GM21515 (cell line): ENCODE measurements at regions not wholly inside any gene's neighbourhood (a gene's known extent, or its start where the extent isn't known, plus 50 kb on each side); places are given as distances from the start of the nearest gene placed in this dataset.
"Not testable (repeated sequence)": the region's sequence is repeated elsewhere in the genome, so short reads cannot be mapped to it uniquely, and the experiment has no call there.

Source experiments
- ATAC-seq: cut with Tn5 transposase; IDR thresholded peaks from one replicate; pipeline ENCODE4 v1.9.1; 2021; ENCODE audit not compliant: unreplicated experiment

DNA sequence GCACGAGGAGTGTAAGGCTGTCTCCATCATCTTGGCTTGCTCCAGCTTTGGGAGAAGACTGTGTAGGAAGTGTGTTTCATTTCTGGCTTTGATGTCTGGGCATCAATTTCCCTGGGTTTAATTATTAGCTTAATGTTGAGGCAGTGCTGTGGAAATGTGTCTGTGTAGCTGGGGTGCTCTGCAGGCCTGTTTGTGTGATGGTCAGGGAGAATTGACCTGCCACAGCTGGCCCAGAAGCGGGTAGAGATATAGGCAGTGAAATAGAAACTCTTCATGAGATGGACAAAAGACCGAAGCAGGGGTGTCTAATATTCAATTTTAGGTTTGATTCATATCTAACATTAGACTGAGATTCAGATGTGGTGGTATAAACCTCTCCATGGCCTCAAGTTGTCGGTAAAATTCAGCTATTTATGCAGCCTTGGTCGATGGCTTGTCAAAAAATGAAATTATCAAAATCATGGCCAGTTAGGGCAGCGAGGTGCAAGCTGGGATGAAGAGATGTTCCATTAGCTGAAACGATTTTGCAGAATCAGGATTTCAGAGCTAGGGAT, 95.3 kb upstream of the SNX9 start:
- no peak for ATAC-seq

DNA sequence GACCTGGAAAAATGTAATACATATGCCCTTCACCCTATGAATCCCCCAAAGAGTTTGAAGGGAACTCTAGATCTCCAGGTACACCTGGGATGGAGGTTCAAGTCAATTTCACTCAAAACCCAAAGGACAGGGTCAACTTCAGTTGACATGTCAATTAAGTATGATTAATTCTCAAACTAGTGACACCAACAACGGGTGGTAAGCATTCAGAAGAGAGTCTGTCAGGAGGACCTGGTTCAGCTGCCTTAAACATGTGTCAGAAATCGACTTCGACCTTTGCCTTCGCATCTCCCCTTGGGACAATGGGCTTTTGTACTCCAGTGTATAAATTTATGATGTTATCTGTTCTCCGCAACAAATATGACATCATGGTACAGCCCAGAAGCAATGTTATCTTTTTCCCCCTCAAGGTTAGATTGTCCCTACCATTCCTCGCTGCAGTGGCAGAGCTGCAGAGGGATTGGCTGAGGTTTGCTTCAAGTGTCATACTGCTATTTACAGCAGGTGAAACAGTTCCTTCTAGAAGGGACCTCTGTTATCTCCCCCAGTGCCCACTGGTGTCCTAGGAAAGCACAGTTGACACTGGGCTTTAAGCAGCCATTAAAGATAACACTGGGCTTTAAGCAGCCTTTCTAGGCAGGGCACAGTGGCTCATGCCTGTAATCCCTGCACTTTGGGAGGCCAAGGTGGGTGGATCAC, 94.7 kb upstream of the SNX9 start:
- ATAC-seq: no peak

DNA sequence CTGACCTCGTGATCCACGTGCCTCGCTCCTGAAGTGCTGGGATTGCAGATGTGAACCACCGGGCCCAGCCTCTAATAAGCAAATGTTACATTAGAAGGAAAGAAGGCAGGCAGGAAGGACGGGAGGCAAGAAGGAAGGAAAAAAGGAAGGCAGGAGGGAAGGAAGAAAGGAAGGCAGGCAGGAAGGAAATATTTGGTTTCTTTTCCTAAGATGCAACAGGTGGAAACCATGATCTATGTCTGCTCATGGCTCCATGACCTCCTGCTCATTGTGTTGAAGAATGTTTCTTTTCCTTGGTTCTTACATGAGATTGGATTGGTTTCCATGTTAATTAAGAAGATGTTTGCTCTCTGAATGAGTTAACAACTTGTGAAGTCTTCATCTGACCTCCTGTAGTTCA, 91.8 kb upstream of the SNX9 start:
- ATAC-seq: no peak

DNA sequence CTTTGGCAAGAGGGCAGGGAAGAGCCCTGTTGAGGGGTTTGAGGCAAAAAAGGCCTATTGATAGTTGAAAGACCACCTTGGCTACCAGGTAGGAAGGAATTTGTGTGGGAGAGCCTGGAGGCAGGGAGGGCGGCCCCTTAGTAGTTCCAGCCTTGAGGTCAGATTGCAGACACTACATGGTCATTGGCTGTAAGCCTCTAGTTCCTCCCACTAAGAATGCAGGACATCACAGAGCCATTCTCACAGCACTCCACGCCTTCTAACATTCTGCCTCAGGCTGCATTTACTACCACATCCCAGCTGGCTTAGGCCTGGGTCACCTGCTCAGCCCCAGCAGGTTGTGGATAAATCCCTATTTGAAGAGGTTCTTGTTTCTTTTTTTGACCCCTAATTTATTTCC, 91.0 kb upstream of the SNX9 start:
- ATAC-seq: no peak

DNA sequence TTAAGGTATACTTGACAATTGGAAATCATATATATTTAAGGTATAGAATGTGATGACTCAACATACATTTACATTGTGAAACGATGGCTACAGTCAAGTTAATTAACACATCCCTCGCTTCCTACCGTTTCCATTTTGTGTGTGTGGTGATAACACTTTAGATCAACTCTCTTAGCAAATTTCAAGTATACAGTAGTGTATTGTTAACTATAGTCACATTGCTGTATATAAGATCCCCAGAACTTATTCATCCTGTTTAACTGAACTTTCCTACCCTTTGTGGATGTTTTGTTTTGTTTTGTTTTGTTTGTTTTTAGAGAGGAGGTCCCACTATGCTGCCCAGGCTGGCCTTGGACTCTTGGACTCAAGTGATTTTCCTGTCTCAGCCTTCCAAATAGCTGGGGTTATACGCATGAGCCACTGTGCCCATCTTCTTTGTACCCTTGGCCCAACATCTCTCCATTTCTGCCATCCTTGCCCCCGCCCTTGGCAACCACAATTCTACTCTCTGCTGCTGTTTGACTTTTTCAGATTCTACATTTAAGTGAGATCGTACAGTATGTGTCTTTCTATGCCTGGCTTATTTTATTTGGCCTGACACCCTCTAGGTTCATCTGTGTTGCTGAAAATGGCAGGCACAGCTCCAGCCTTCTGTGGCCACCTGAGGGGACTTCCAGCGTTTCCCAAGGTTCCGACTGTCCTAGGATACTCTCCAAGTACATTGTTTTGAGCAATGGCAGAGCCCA, 90.5 kb upstream of the SNX9 start:
- ATAC-seq: no peak

DNA sequence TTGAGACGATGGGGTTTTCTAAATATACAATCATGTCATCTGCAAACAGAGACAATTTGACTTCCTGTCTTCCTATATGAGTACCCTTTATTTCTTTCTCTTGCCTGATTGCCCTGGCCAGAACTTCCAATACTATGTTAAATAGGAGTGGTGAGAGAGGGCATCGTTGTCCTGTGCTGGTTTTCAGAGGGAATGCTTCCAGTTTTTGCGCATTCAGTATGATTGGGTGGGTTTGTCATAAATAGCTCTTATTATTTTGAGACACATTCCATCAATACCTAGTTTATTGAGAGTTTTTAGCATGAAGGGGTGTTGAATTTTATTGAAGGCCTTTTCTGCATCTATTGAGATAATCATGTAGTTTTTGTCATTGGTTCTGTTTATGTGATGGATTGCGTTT, 86.5 kb upstream of the SNX9 start:
- ATAC-seq: not testable (repeated sequence)

DNA sequence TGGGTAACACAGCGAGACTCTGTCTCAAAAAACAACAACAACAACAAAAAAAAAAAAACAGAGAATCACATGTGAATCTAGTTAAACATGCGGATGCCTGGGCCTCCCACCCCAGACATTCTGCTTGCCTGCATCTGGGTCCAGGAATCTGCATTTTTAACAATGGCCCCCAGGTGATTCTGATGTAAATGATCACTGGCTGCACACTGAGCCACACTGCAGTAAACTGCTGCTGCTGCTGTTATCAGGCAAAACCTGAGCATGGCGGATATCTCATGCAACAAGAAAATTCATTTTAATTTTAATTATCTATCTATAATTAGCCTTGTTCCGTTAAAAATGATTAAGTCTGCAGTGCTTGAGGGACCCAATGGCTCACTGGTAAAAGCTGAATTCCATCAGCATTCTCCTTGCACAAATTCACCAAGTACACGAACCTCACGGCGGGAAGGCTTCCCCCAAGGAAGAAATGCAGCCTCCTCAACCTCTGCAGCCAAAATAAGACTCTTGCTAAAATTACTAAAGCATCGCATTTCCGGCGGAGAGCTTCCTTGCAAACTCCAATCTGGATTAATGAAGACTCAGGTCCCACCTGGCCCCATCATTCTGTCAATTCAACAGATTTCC, 81.6 kb upstream of the SNX9 start:
- no peak for ATAC-seq

DNA sequence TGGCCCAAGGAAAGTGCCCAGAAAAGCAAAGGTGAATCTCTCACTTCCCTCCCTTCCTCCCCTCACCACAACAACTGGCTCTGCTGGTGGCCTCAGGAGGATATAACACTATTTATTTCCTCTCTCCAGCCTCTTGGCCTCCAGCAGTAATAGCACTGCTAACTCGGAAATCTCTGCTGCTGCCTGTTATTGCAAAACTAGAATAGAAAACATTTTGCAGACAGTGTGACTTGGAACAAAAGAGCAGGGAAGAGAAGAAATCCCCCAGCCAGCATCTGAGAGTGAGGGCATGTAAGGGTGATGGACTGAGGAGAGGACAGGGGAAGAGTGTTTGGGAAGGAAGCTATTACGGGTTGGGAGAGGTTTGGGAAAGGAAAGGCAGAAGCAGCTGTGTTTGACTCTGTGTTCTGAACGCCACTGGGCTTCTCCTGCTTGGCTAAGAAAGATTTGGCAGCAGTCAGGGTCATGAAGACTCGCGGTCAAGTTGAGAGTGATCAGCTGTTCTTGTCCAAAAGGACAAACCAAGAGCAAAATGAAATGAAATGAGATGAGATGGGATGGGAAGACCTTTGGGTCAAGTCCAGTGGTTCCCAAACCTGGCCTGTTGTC, 81.0 kb upstream of the SNX9 start:
- no peak for ATAC-seq

DNA sequence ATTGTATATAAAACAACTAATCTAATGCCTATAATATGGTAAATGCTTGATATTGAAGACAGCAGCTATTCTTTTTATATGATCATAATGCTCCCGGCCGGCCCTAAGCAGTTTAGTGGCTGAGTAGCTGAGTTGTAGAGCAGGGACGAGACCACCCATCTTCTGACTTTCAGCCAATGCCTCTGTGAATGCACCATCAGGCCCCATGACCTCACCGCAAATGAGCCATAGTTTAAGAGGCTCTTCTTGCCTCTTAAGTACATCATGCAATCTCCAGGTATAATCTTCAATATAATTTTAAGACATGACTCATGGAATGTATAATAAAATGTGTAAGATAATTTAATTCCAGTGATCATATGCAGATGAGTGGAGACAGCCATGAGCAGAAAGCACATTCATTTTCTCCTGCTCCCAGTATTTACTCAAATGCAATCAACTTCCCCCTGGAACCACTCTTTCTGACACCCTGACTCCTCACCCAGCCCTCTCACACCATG, 78.9 kb upstream of the SNX9 start:
- no peak for ATAC-seq

DNA sequence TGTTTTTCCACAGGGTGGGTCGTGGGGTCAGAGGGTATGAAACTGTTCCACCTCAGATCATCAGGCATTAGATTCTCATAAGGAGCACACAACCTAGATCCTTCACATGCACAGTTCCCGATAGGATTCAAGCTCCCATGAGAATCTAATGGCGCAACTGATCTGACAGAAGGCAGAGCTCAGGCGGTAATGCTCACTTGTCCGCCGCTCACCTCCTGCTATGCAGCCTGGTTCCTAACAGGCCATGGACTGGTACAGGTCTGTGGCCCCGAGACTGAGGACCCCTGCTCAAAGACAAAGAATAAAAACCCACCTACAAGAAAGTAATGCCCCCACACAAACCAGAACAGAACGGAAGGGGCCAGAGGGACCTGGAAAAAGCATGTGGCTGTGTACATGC, 76.1 kb upstream of the SNX9 start:
- no peak for ATAC-seq

DNA sequence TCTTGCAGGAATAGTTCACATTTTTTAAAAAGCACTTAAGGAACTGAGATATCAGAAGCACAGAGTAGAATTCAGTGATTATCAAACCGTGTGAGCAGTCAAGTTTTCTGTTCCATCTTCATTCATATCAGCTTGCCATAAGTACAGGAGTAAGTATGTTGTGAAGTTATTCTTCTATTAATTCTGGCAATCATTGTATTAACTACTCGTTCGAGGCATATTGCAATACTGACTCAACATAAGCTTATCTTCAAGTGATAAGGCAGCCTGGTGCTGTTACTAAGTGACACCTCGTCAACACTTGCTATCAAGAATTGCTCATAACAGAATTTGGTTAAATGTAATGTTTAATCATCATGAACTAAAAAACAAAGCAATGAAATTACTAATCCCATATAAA, 75.7 kb upstream of the SNX9 start:
- no peak for ATAC-seq

DNA sequence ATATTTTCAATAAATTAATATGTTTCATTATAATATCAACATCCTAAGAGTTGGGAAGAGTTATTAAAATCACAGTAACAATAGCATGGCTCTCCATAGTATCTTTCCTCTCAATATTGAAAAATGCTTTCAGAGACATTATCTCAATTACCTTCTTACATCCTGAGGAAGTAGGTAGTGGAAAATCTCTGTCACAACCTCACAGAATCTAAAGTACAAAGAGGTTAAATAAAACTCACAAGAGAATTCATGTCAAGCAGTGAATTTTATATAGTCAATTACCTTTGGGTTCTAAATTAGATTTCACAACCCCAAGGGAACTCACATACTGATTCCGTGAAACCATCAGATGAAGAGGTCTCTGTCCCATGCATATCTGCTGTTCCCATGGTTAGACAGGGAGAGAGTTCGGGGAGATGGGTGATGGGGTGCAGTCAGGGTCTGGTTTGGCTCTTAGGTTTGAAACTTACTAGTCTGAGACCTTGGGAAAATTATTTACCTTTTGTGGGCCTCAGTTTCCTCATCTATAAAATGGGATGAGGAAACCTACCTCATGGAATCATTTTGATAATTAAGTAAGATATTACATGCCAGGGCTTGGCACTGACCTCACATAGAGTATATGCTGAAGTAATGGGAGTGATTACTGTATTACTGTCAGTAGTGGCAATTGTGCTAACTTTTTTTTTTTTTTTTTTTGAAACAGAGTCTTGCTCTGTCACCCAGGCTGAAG, 74.0 kb upstream of the SNX9 start:
- ATAC-seq: no peak

DNA sequence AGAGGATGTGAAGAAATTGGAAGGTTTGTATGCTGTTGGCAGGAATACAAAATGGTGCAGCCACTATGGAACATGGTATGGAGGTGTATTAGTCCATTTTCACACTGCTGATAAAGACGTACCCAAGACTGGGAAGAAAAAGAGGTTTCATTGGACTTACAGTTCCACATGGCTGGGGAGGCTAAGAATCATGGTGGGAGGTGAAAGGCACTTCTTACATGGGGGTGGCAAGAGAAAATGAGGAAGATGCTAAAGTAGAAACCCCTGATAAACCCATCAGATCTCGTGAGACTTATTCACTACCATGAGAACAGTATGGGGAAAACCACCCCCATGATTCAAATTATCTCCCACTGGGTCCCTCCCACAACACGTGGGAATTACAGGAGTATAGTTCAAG, 72.1 kb upstream of the SNX9 start:
- ATAC-seq: not testable (repeated sequence)

DNA sequence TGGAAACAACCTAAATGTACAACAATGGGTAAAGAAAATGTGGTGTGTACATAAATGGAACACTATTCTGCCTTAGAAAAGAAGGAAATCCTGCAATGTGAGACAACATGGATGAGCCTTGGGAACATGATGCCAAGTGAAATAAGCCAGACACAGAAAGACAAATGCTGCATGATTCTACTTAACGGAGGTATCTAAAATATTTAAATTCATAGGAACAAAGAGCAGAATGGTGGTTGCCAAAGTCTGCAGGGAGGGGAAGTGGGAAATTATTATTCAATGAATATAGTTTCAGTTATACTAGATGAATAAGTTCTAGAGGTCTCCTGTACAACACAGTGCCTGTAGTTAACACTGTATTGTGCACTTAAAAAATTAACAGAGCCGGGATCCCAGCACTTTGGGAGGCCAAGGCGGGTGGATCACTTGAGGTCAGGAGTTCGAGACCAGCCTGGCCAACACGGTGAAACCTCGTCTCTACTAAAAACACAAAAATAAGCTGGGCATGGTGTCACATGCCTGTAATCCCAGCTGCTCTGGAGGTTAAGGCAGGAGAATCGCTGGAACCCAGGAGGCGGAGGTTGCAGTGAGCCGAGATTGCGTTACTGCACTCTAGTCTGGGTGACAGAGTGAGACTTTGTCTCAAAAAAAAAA, 71.4 kb upstream of the SNX9 start:
- no peak for ATAC-seq

DNA sequence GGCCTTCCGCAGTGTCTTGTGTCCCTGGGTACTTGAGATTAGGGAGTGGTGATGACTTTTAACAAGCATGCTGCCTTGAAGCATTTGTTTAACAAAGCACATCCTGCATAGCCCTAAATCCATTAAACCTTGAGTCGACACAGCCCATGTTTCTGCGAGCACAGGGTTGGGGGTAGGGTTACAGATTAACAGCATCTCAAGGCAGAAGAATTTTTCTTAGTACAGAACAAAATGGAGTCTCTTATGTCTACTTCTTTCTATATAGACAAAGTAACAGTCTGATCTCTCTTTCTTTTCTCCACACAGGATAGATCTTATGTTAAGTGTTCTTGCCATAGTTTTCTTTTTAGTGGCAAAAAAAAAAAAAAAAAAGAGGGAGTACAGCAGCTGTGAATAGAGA, 70.2 kb upstream of the SNX9 start:
- not testable (repeated sequence) for ATAC-seq

DNA sequence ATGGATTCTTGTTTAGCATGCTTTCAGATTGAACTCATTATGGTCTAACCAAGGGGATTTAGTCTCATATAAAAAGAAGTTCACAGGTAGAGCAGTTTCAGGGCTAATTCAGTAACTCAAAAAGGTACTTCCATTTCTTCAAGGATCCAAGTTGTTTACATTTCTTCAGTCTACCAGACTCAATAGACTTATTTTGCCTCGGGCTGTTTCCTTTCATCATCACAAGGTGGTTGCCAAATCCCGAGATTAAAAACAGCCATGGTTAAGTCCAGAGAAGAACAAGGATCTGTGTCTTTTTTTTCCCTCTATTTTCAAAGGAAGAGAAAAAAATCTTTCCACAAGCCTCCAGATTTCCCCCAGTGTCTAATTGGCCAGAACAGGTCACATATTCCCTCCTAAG, 69.8 kb upstream of the SNX9 start:
- no peak for ATAC-seq

DNA sequence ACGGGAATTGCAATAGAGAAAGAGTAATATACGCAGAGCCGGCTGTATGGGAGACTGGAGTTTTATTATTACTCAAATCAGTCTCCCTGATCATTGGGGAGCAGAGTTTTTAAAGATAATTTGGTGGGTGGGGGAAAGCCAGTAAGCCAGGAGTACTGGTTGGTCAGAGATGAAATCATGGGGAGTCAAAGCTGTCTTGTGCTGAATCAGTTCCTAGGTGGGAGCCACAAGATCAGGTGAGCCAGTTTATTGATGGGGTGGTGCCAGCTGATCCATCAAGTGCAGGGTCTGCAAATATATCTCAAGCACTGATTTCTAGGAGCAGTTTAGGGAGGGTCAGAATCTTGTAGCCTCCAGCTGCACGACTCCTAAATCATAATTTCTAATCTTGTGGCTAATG, 69.2 kb upstream of the SNX9 start:
- not testable (repeated sequence) for ATAC-seq

DNA sequence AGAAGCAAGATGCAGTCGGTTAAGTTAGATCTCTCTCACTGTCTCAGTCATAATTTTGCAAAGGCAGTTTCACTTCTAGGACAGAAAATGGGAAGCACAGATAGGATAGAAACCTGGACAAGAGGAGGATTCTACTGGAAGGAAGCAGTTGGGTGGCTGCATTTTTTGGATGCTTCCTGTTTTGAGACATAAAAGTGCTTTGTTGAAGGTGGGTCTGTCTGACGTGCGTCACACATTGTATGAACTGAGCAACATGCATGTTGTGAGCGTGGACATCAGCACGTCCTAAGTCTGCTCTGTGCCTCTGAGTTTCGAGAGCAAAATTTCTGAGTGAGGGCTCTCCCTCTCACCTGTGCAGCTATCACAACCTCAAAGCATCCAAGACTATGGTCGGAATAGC, 68.7 kb upstream of the SNX9 start:
- no peak for ATAC-seq

DNA sequence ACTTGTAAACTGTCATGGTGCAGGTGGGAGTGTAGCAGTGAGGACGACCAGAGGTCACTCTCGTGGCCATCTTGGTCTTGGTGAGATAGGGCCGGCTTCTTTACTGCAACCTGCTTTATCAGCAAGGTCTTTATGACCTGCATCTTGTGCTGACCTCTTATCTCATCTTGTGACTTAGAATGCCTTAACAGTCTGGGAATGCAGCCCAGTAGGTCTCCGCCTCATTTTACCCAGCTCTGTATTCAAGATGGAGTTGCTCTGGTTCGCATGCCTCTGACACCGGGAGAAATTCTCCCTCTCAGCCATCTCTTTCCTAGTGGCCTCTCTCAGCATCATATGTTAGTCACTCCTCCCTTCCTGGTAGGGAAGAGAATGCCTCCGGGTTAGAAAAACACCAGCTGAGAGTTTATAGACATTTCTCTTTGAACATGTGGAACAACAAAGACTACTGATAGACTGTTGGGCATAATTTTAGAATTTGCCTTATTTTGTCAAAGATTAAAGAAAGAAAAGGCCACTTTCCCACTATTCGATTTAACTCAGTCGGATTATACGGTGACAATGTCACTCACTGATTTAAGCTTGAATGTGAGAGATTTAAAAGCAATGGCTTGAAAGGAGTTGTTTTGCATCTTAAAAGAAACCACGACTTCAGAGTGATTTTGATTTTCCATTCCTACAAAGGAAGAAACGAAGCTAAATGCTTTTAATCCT, 67.9 kb upstream of the SNX9 start:
- no peak for ATAC-seq
